CD14-positive monocyte (primary cell): ENCODE measurements at regions not wholly inside any gene's neighbourhood (a gene's known extent, or its start where the extent isn't known, plus 50 kb on each side); places are given as distances from the start of the nearest gene placed in this dataset.

Experiments
- DNase-seq, 3 donors: peaks; one replicate each; pipeline ENCODE4 v3.0.0-alpha.2; 2011 to 2022
- H2AFZ ChIP-seq: 2 replicates; pipeline ENCODE4 v1.6.0; 2012; ENCODE audit warnings: mild to moderate bottlenecking, low read depth, low read length, inconsistent platforms; ENCODE audit not compliant: insufficient read depth, poor library complexity, severe bottlenecking
- H3K27ac ChIP-seq, 2 donors: 1 replicate in 1 of 2; 2 replicates in 1 of 2; pipeline ENCODE4 v1.5.1; 2012 to 2013; ENCODE audit warnings: low read length in 2 of 2, control low read depth in 1 of 2, inconsistent platforms in 1 of 2, low read depth in 1 of 2, mild to moderate bottlenecking in 1 of 2
- H3K27me3 ChIP-seq, 2 donors: one replicate each; pipeline versions ENCODE4 v1.6.0 to v1.6.1; 2011 to 2013; ENCODE audit warnings: low read length in 2 of 2; ENCODE audit not compliant: control insufficient read depth in 2 of 2, insufficient read depth in 2 of 2
- H3K36me3 ChIP-seq, 2 donors: replicated peaks in 1 of 2; 1 replicate in 1 of 2; 2 replicates in 1 of 2; pipeline versions ENCODE4 v1.5.1 to v1.6.1; 2012 to 2013; ENCODE audit warnings: low read length in 2 of 2, control low read depth in 1 of 2, inconsistent platforms in 1 of 2, mild to moderate bottlenecking in 1 of 2; ENCODE audit not compliant: insufficient read depth in 2 of 2, control insufficient read depth in 1 of 2
- H3K4me1 ChIP-seq, 2 donors: 1 replicate in 1 of 2; 2 replicates in 1 of 2; pipeline versions ENCODE4 v1.5.1 to v1.6.1; 2012 to 2013; ENCODE audit warnings: low read length in 2 of 2, control low read depth in 1 of 2, inconsistent platforms in 1 of 2, mild to moderate bottlenecking in 1 of 2, moderate library complexity in 1 of 2; ENCODE audit not compliant: insufficient read depth in 2 of 2, control insufficient read depth in 1 of 2
- H3K4me2 ChIP-seq: replicated peaks from 2 replicates; pipeline ENCODE3; 2012; ENCODE audit warnings: low read length, moderate library complexity, mild to moderate bottlenecking; ENCODE audit not compliant: poor library complexity, severe bottlenecking; ENCODE audit errors: extremely low read depth
- H3K4me3 ChIP-seq, 3 experiments: fragments of 200-600 bp in 1 of 3; sonication (generic) in 1 of 3; replicated peaks in 1 of 3; 1 replicate in 2 of 3; 2 replicates in 1 of 3; pipeline ENCODE4 v1.5.1; 2011 to 2013; ENCODE audit warnings: low read length in 3 of 3, mild to moderate bottlenecking in 3 of 3, control low read depth in 2 of 3, low read depth in 2 of 3, inconsistent platforms in 1 of 3, moderate library complexity in 1 of 3
- H3K79me2 ChIP-seq: 2 replicates; pipeline ENCODE4 v1.6.0; 2012; ENCODE audit warnings: mild to moderate bottlenecking, control low read depth, inconsistent platforms, low read length, moderate library complexity; ENCODE audit not compliant: insufficient read depth
- H3K9ac ChIP-seq: 2 replicates; pipeline ENCODE4 v1.6.0; 2017; ENCODE audit warnings: low read length, mild to moderate bottlenecking; ENCODE audit not compliant: insufficient read depth, poor library complexity, severe bottlenecking
- H3K9me3 ChIP-seq, 2 donors: replicated peaks in 1 of 2; 1 replicate in 1 of 2; 2 replicates in 1 of 2; pipeline versions ENCODE4 v1.5.1 to v1.6.1; 2012 to 2013; ENCODE audit warnings: low read length in 2 of 2, control low read depth in 1 of 2; ENCODE audit not compliant: control insufficient read depth in 1 of 2, insufficient read depth in 1 of 2
- H4K20me1 ChIP-seq: 2 replicates; pipeline ENCODE4 v1.6.0; 2012; ENCODE audit warnings: mild to moderate bottlenecking, low read length, control low read depth, moderate library complexity; ENCODE audit not compliant: insufficient read depth
- H3K27ac Mint-ChIP-seq, 7 donors: one replicate each; pipeline ENCODE4 v1.8.0; 2020; ENCODE audit warnings: mild to moderate bottlenecking in 7 of 7, mixed read lengths in 7 of 7, moderate library complexity in 6 of 7, inconsistent platforms in 2 of 7
- H3K27me3 Mint-ChIP-seq, 3 donors: one replicate each; pipeline ENCODE4 v1.8.0; 2021 to 2022; ENCODE audit warnings: low read depth in 3 of 3, mild to moderate bottlenecking in 3 of 3, mixed read lengths in 3 of 3, moderate library complexity in 3 of 3, inconsistent platforms in 1 of 3
- H3K36me3 Mint-ChIP-seq, 2 donors: one replicate each; pipeline ENCODE4 v1.8.0; 2020; ENCODE audit warnings: mixed read lengths in 2 of 2, inconsistent platforms in 1 of 2, mild to moderate bottlenecking in 1 of 2
- H3K4me1 Mint-ChIP-seq: one replicate; pipeline ENCODE4 v1.8.0; 2020; ENCODE audit warnings: mild to moderate bottlenecking, mixed read lengths
- H3K4me3 Mint-ChIP-seq, 2 donors: one replicate each; pipeline ENCODE4 v1.8.0; 2020; ENCODE audit warnings: mild to moderate bottlenecking in 2 of 2, mixed read lengths in 2 of 2, moderate library complexity in 1 of 2
- H3K9me3 Mint-ChIP-seq, 7 donors: one replicate each; pipeline ENCODE4 v1.8.0; 2020 to 2022; ENCODE audit warnings: mixed read lengths in 7 of 7, mild to moderate bottlenecking in 6 of 7, moderate library complexity in 6 of 7, inconsistent platforms in 2 of 7
- whole genome bisulfite sequencing: methylation state at CpG from one replicate; pipeline ENCODE4 v1.1.5; 2013; ENCODE audit warnings: missing lambda C conversion rate; ENCODE audit not compliant: insufficient coverage; 5-methylcytosine and 5-hydroxymethylcytosine counted together
- intact Hi-C, 2 donors: fragments of 100-400 bp; cut with micrococcal nuclease; formaldehyde crosslinking; loops; one replicate each; pipeline versions ENCODE4 v1.15.0 to v1.15.1; 2023
- TF ChIP-seq, protein P1 (sequence below): fragments of 200-600 bp; IDR thresholded peaks from one replicate; pipeline ENCODE4 v1.8.0; 2022; ENCODE audit warnings: antibody characterized with exemption, mild to moderate bottlenecking

DNA sequence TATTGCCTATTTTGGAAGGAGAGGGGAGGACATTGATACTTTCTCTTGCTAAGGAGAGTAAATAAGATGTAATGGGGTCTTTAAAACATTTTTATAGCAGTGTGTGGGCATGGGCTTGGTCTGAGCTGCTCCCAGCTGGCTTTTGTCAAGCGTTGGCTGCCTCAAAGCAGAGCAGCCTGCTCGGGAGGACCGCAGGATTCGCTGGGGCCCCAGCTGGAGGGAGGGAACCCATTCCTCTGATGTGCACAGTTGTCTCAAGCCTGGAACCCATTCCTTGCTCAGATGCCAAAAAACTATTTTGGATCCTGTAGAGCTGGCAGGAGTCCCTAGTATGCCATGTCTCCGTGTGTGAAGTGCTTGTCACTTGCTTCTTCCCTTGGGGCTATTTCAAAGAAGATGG lies 59.4 kb upstream of the RMDN2 start:
- no peak overlapping the region for H3K4me3 Mint-ChIP-seq
- Histone ChIP-seq H3K36me3 (no peaks in the 10 kb centered on the region), H3K9ac (no peak overlapping the region), H3K27ac (no peak overlapping the region), H3K4me3 (no peak overlapping the region), H2AFZ (no peak overlapping the region), H3K27me3 (no peaks in the 10 kb centered on the region), H3K79me2 (no peaks in the 10 kb centered on the region), H3K4me1 (peaks cover 0 to 5% of the 10 kb centered on the region in 2 donors), H3K4me2 (no peak overlapping the region), H3K9me3 (no peaks in the 10 kb centered on the region), H4K20me1 (no peaks in the 10 kb centered on the region)
- WGBS, result 97% methylated on average over 5 of the region's 5 CpGs
- no peak overlapping the region for H3K27ac Mint-ChIP-seq
- TF ChIP-seq, protein P1, sequence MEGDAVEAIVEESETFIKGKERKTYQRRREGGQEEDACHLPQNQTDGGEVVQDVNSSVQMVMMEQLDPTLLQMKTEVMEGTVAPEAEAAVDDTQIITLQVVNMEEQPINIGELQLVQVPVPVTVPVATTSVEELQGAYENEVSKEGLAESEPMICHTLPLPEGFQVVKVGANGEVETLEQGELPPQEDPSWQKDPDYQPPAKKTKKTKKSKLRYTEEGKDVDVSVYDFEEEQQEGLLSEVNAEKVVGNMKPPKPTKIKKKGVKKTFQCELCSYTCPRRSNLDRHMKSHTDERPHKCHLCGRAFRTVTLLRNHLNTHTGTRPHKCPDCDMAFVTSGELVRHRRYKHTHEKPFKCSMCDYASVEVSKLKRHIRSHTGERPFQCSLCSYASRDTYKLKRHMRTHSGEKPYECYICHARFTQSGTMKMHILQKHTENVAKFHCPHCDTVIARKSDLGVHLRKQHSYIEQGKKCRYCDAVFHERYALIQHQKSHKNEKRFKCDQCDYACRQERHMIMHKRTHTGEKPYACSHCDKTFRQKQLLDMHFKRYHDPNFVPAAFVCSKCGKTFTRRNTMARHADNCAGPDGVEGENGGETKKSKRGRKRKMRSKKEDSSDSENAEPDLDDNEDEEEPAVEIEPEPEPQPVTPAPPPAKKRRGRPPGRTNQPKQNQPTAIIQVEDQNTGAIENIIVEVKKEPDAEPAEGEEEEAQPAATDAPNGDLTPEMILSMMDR, result no peak
- H3K4me1 Mint-ChIP-seq, result peaks cover 18% of the 10 kb centered on the region
- DNase-seq, result no peak
- H3K36me3 Mint-ChIP-seq, result no peaks in the 10 kb centered on the region
- H3K9me3 Mint-ChIP-seq, result no peaks in the 10 kb centered on the region
- intact Hi-C loops, result no loop called here
- H3K27me3 Mint-ChIP-seq, result peaks cover 7 to 8% (median 8%) of the 10 kb centered on the region in 3 donors

DNA sequence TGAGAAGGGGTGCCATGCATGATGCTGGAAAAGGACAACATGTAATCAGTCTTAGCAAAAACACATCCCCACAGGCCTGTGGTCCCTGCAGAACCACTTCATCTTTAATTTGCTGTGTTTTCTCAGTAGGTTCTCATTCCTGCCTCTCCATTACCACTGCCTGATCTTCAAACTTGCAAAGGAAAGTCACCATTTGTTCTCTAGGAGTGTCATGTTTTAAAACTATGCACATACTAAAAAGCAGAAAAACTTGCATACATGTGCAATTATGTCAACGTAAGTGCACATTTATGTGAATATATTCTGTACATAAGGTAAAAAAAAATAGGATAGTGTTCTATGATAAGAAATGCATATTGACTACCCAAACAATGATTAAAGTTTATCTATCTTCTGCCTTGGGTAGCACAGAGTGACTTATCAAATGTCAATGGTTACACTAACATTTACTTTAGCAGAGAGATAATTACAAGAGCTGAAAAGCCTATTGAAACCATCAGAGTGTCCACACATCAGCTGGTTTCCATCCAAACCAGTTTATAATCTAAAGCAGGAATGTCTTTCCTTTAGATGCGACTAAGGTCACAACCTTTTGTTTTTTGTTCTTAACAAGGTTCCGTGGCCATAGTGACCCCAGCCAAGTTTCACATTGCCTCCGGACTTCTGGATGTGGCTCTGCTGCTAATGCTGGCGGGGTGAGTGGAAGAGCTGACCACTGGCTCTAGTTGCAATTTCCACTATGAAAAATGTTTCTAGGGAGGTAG lies 58.7 kb upstream of the RMDN2 start:
- Mint-ChIP-seq H3K36me3 (no peaks in the 10 kb centered on the region), H3K27me3 (peaks cover 7 to 9% (median 8%) of the 10 kb centered on the region in 3 donors), H3K4me1 (peaks cover 24% of the 10 kb centered on the region), H3K9me3 (no peaks in the 10 kb centered on the region), H3K27ac (no peak overlapping the region), H3K4me3 (no peak overlapping the region)
- 92% methylated on average over 4 of the region's 5 CpGs for WGBS
- H4K20me1 ChIP-seq, result no peaks in the 10 kb centered on the region
- H3K9me3 ChIP-seq, result no peaks in the 10 kb centered on the region
- no peak overlapping the region for H3K4me2 ChIP-seq
- intact Hi-C loops, result no loop called here
- H3K27me3 ChIP-seq, result no peaks in the 10 kb centered on the region
- H3K79me2 ChIP-seq, result no peaks in the 10 kb centered on the region
- H3K4me1 ChIP-seq, result peaks cover under 1 to 10% of the 10 kb centered on the region in 2 donors
- H3K27ac ChIP-seq, result no peak overlapping the region
- no peak overlapping the region for H2AFZ ChIP-seq
- H3K36me3 ChIP-seq, result no peaks in the 10 kb centered on the region
- TF ChIP-seq, protein P1, result no peak
- H3K4me3 ChIP-seq, result no peak overlapping the region
- no peak overlapping the region for H3K9ac ChIP-seq
- DNase-seq, result no peak
